Adrenal gland (tissue), 5 donors: ENCODE measurements at regions not wholly inside any gene's neighbourhood (a gene's known extent, or its start where the extent isn't known, plus 50 kb on each side); places are given as distances from the start of the nearest gene placed in this dataset.

Experiments used
- CTCF ChIP-seq, 6 experiments: fragments of 450-650 bp in 4 of 6; fragments of 200-600 bp in 2 of 6; sonication (generic) in 1 of 6; IDR thresholded peaks; 1 replicate in 5 of 6; 2 replicates in 1 of 6; pipeline versions ENCODE4 v1.5.1 to v1.8.0; 2016 to 2021; ENCODE audit warnings: antibody characterized with exemption in 6 of 6, mild to moderate bottlenecking in 2 of 6, moderate library complexity in 1 of 6
- POLR2A ChIP-seq, 2 donors: fragments of 450-650 bp; IDR thresholded peaks; one replicate each; pipeline ENCODE4 v1.6.1; 2017; ENCODE audit warnings: antibody characterized with exemption in 2 of 2, mild to moderate bottlenecking in 2 of 2, moderate library complexity in 1 of 2
- donor health status: DM: no; HTN: no; CAD: no.

DNA sequence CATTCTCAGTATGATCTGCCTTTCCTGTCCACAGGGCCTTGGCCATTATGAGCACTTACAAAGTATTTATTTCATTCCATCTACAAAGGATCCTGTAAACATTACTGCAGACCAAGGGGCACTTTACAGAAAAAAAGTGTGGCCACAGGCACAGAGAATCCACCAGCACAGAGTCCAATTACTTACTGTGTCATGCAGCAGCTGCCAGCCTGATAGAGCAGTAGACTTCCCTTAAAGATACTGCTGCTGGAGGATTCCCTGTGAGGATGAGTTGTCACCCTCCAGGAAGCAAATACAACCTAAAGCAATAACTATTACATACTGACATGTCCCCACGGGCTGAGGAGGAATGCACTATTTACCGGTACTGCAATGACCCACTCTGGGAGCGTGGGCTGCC is 97.1 kb upstream of the COG2 start:
- TF ChIP-seq CTCF (IDR thresholded peaks at IDR 0.05) (no peak), POLR2A (IDR thresholded peaks at IDR 0.05) (no peak)
